Left lung (tissue), 4 donors: ENCODE measurements at regions not wholly inside any gene's neighbourhood (a gene's known extent, or its start where the extent isn't known, plus 50 kb on each side); places are given as distances from the start of the nearest gene placed in this dataset.

ENCODE experiments used
- ATAC-seq: fragments of 200-7000 bp; cut with Tn5 transposase; one replicate; pipeline ENCODE4 v1.9.1; 2020; ENCODE audit warnings: moderate library complexity
- DNase-seq, 4 donors: peaks; one replicate each; pipeline ENCODE4 v3.0.0-alpha.2; 2013 to 2020
- H3K27ac ChIP-seq, 2 donors: fragments of 200-600 bp; sonication (generic) in 1 of 2; one replicate each; pipeline versions ENCODE4 v1.5.0 to v1.8.0; 2020 to 2021
- H3K27me3 ChIP-seq, 2 donors: fragments of 200-600 bp; sonication (generic) in 1 of 2; one replicate each; pipeline versions ENCODE4 v1.5.0 to v1.8.0; 2020 to 2021
- H3K36me3 ChIP-seq, 2 donors: fragments of 200-600 bp; sonication (generic) in 1 of 2; one replicate each; pipeline versions ENCODE4 v1.5.0 to v1.8.0; 2020 to 2021
- H3K4me1 ChIP-seq, 2 donors: fragments of 200-600 bp; one replicate each; pipeline ENCODE4 v1.8.0; 2021
- H3K4me3 ChIP-seq, 2 donors: fragments of 200-600 bp; sonication (generic) in 1 of 2; one replicate each; pipeline versions ENCODE4 v1.5.0 to v1.8.0; 2020 to 2021; ENCODE audit warnings: mild to moderate bottlenecking in 1 of 2
- H3K9me3 ChIP-seq, 2 donors: fragments of 200-600 bp; sonication (generic) in 1 of 2; one replicate each; pipeline versions ENCODE4 v1.5.0 to v1.8.0; 2020 to 2021
- CTCF ChIP-seq, 2 donors: fragments of 200-600 bp; sonication (generic) in 1 of 2; IDR thresholded peaks; one replicate each; pipeline versions ENCODE4 v1.5.0 to v1.8.0; 2021; ENCODE audit warnings: antibody characterized with exemption in 2 of 2
- intact Hi-C, 2 donors: fragments of 100-400 bp; cut with DNase I; formaldehyde crosslinking; loops; one replicate each; pipeline versions ENCODE4 v1.11.2 to v1.14.2; 2022
- donor health status: DM: no; HTN: yes; CAD: no.
- donor health status: DM: no; HTN: no; CAD: no.

- no peaks in the 10 kb centered on the region for H3K9me3 ChIP-seq
- no peak overlapping the region for H3K27ac ChIP-seq
- H3K27me3 ChIP-seq = no peaks in the 10 kb centered on the region
- DNase-seq (no peak), ATAC-seq (no peak)
- H3K36me3 ChIP-seq = no peaks in the 10 kb centered on the region
- intact Hi-C loops = no loop called here
- H3K4me1 ChIP-seq = no peaks in the 10 kb centered on the region
- no peak overlapping the region for H3K4me3 ChIP-seq
- no peak for TF ChIP-seq CTCF (IDR thresholded peaks at IDR 0.05)
These were observed 255.9 kb upstream of the CMC1 start for GRCh38 chr3:27985369-27986035.

DNA sequence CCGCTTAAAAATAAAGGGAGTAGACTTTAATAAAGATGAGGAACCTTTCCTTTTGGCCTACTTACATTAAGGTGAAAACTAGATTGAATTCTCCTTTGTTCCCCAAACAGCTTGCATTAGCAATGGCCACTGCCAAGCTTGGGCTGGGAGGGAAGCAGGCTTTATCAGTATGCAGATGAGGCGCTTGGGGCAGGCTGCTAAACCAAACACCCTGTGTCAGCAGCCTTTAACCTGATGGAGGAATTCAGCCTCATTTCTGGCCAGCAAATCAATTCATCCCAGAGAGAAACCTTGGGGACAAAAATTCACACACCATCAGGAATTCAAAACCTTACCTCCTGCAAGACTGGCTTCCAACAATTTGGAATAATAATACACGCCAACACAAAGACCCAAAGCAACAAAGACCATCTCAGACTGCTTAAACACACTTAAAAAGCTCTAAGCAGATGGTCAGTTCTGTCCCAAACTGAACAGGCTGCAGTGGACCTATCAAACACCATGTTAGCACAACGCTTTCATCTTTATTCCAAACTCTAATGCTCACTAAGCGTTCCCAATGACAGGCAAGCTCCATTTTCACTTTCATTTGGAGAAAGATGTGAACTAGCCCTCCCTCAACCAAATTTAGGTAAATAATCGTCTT, 255.1 kb upstream of the CMC1 start:
- intact Hi-C loops = no loop called here
- Histone ChIP-seq H3K4me1 (no peaks in the 10 kb centered on the region), H3K9me3 (no peaks in the 10 kb centered on the region), H3K4me3 (no peak overlapping the region), H3K27ac (no peak overlapping the region), H3K36me3 (no peaks in the 10 kb centered on the region), H3K27me3 (no peaks in the 10 kb centered on the region)
- no peak for TF ChIP-seq CTCF (IDR thresholded peaks at IDR 0.05)
- no peak for DNase-seq
- no peak for ATAC-seq

GRCh38 chr3:27990324-27990723, 251.1 kb upstream of the CMC1 start:
- no peak for ATAC-seq
- TF ChIP-seq CTCF (IDR thresholded peaks at IDR 0.05) = no peak
- Histone ChIP-seq H3K27ac (no peak overlapping the region), H3K9me3 (no peaks in the 10 kb centered on the region), H3K4me3 (no peak overlapping the region), H3K4me1 (no peaks in the 10 kb centered on the region), H3K36me3 (no peaks in the 10 kb centered on the region), H3K27me3 (no peaks in the 10 kb centered on the region)
- no peak for DNase-seq
- intact Hi-C loops = no loop called here

- Histone ChIP-seq H3K36me3 (no peaks in the 10 kb centered on the region), H3K27me3 (no peaks in the 10 kb centered on the region), H3K9me3 (no peaks in the 10 kb centered on the region), H3K27ac (no peak overlapping the region), H3K4me3 (no peak overlapping the region), H3K4me1 (no peaks in the 10 kb centered on the region)
- intact Hi-C loops = no loop called here
- TF ChIP-seq CTCF (IDR thresholded peaks at IDR 0.05) = no peak
- DNase-seq = no peak
- no peak for ATAC-seq
These were observed 250.6 kb upstream of the CMC1 start for GRCh38 chr3:27990837-27991236.

GRCh38 chr3:27993051-27993450, 248.4 kb upstream of the CMC1 start:
- Histone ChIP-seq H3K4me3 (no peak overlapping the region), H3K36me3 (no peaks in the 10 kb centered on the region), H3K4me1 (no peaks in the 10 kb centered on the region), H3K27ac (no peak overlapping the region), H3K9me3 (no peaks in the 10 kb centered on the region), H3K27me3 (no peaks in the 10 kb centered on the region)
- no peak for ATAC-seq
- no peak for TF ChIP-seq CTCF (IDR thresholded peaks at IDR 0.05)
- intact Hi-C loops = no loop called here
- DNase-seq = no peak
